GM21423 (cell line): ENCODE measurements at regions not wholly inside any gene's neighbourhood (a gene's known extent, or its start where the extent isn't known, plus 50 kb on each side); places are given as distances from the start of the nearest gene placed in this dataset.
"Not testable (repeated sequence)": the region's sequence is repeated elsewhere in the genome, so short reads cannot be mapped to it uniquely, and the experiment has no call there.

ENCODE experiments used
- ATAC-seq: cut with Tn5 transposase; IDR thresholded peaks from one replicate; pipeline ENCODE4 v1.9.1; 2021; ENCODE audit warnings: mild to moderate bottlenecking, moderate library complexity; ENCODE audit not compliant: unreplicated experiment

- no peak for ATAC-seq
Observed at GRCh38 chr18:1039421-1039820, 134.8 kb downstream of the ADCYAP1 start.

- ATAC-seq, result not testable (repeated sequence)
Observed at GRCh38 chr18:1043039-1043438, 138.4 kb downstream of the ADCYAP1 start.

GRCh38 chr18:1045658-1046057 lies 141.0 kb downstream of the ADCYAP1 start:
- no peak for ATAC-seq

- ATAC-seq, result no peak
Observed at GRCh38 chr18:1047406-1047805, 142.7 kb downstream of the ADCYAP1 start.

- no peak for ATAC-seq
Observed at GRCh38 chr18:1048032-1048431, 143.4 kb downstream of the ADCYAP1 start.

GRCh38 chr18:1049173-1049572 lies 144.5 kb downstream of the ADCYAP1 start:
- no peak for ATAC-seq

GRCh38 chr18:1050012-1050657 lies 145.5 kb downstream of the ADCYAP1 start:
- no peak for ATAC-seq

GRCh38 chr18:1052301-1052700 lies 147.6 kb downstream of the ADCYAP1 start:
- no peak for ATAC-seq

- ATAC-seq, result no peak
Observed at GRCh38 chr18:1053331-1054315, 149.0 kb downstream of the ADCYAP1 start.

- ATAC-seq, result no peak
Observed at GRCh38 chr18:1056404-1056803, 151.7 kb downstream of the ADCYAP1 start.

GRCh38 chr18:1057367-1057766 lies 152.7 kb downstream of the ADCYAP1 start:
- no peak for ATAC-seq

- no peak for ATAC-seq
Observed at GRCh38 chr18:1062588-1062987, 157.9 kb downstream of the ADCYAP1 start.

GRCh38 chr18:1075322-1075721 lies 170.7 kb downstream of the ADCYAP1 start:
- no peak for ATAC-seq

GRCh38 chr18:1075876-1076275 lies 171.2 kb downstream of the ADCYAP1 start:
- no peak for ATAC-seq

- no peak for ATAC-seq
Observed at GRCh38 chr18:1078301-1078700, 173.6 kb downstream of the ADCYAP1 start.

GRCh38 chr18:1083675-1084074 lies 179.0 kb downstream of the ADCYAP1 start:
- not testable (repeated sequence) for ATAC-seq

- no peak for ATAC-seq
Observed at GRCh38 chr18:1090758-1091157, 186.1 kb downstream of the ADCYAP1 start.

GRCh38 chr18:1092228-1092627 lies 187.6 kb downstream of the ADCYAP1 start:
- ATAC-seq, result no peak

- no peak for ATAC-seq
Observed at GRCh38 chr18:1094409-1094808, 189.7 kb downstream of the ADCYAP1 start.

- not testable (repeated sequence) for ATAC-seq
Observed at GRCh38 chr18:1097991-1098735, 193.5 kb downstream of the ADCYAP1 start.

- no peak for ATAC-seq
Observed at GRCh38 chr18:1102848-1103247, 198.2 kb downstream of the ADCYAP1 start.
